ENCODE measurements at regions not wholly inside any gene's neighbourhood (a gene's known extent, or its start where the extent isn't known, plus 50 kb on each side); places are given as distances from the start of the nearest gene placed in this dataset.

- TF ChIP-seq EZH2 (IDR thresholded peaks at IDR 0.05; ENCODE audit: borderline replicate concordance, low read depth, low read length, severe bottlenecking) (no peak), CTCF (IDR thresholded peaks at IDR 0.05; ENCODE audit: extremely low read depth in 1 of 2, insufficient read depth in 1 of 2, low read depth in 1 of 2, low read length in 2 of 2) (no peak), POLR2A (IDR thresholded peaks at IDR 0.05; ENCODE audit: low read depth, low read length) (no peak), POLR2AphosphoS5 (IDR thresholded peaks at IDR 0.05; ENCODE audit: insufficient read depth, low read depth, low read length) (no peak), MAX (IDR thresholded peaks at IDR 0.05; ENCODE audit: insufficient read depth, insufficient read length) (no peak), FOS (IDR thresholded peaks at IDR 0.05; ENCODE audit: borderline replicate concordance, insufficient read depth, low read length) (no peak), MYC (IDR thresholded peaks at IDR 0.05; ENCODE audit: low read depth, low read length) (no peak)
Measured at GRCh38 chr3:72428803-72429202, 419.4 kb downstream of the SHQ1 start.

Measured in endothelial cell of umbilical vein (primary cell).